H9 (cell line): ENCODE measurements at regions not wholly inside any gene's neighbourhood (a gene's known extent, or its start where the extent isn't known, plus 50 kb on each side); places are given as distances from the start of the nearest gene placed in this dataset.

Experiments
- DNase-seq: peaks from one replicate; pipeline ENCODE4 v3.0.0-alpha.2; 2017
- H2AFZ ChIP-seq: one replicate; pipeline ENCODE4 v1.6.1; 2013; ENCODE audit warnings: mild to moderate bottlenecking, low read length, control low read depth, moderate library complexity
- H2AK5ac ChIP-seq: 2 replicates; pipeline ENCODE4 v1.6.1; 2013; ENCODE audit warnings: low read length, control low read depth, mixed read lengths; ENCODE audit not compliant: insufficient read length
- H2BK120ac ChIP-seq: one replicate; pipeline ENCODE4 v1.6.1; 2013; ENCODE audit warnings: low read depth, mild to moderate bottlenecking, low read length, control low read depth, inconsistent platforms; ENCODE audit not compliant: poor library complexity, severe bottlenecking
- H2BK12ac ChIP-seq: 2 replicates; pipeline ENCODE4 v1.6.1; 2013; ENCODE audit warnings: low read length, control low read depth, mixed read lengths, low read depth; ENCODE audit not compliant: insufficient read length
- H2BK15ac ChIP-seq: 2 replicates; pipeline ENCODE4 v1.6.1; 2013; ENCODE audit warnings: low read depth, low read length, control low read depth
- H2BK20ac ChIP-seq: one replicate; pipeline ENCODE4 v1.6.1; 2013; ENCODE audit warnings: low read depth, mild to moderate bottlenecking, low read length, control low read depth, inconsistent platforms; ENCODE audit not compliant: poor library complexity, severe bottlenecking
- H2BK5ac ChIP-seq: 2 replicates; pipeline ENCODE4 v1.6.1; 2013; ENCODE audit warnings: low read length, control low read depth, mixed read lengths; ENCODE audit not compliant: insufficient read length
- H3K14ac ChIP-seq: 2 replicates; pipeline ENCODE4 v1.6.1; 2013; ENCODE audit warnings: low read length, control low read depth; ENCODE audit not compliant: insufficient read depth
- H3K18ac ChIP-seq: 2 replicates; pipeline ENCODE4 v1.6.1; 2013; ENCODE audit warnings: low read depth, mild to moderate bottlenecking, mixed read lengths, low read length, control low read depth; ENCODE audit not compliant: insufficient read length
- H3K23ac ChIP-seq: 2 replicates; pipeline ENCODE4 v1.6.1; 2013; ENCODE audit warnings: low read length, control low read depth, mixed read lengths, low read depth; ENCODE audit not compliant: insufficient read length
- H3K23me2 ChIP-seq: 2 replicates; pipeline ENCODE4 v1.6.1; 2013; ENCODE audit warnings: low read depth, mild to moderate bottlenecking, mixed read lengths, low read length, control low read depth; ENCODE audit not compliant: insufficient read length, poor library complexity, severe bottlenecking
- H3K27ac ChIP-seq: 2 replicates; pipeline ENCODE4 v1.5.1; 2013; ENCODE audit warnings: low read length, control low read depth, mixed read lengths, low read depth; ENCODE audit not compliant: insufficient read length
- H3K27me3 ChIP-seq: 2 replicates; pipeline ENCODE4 v1.6.1; 2013; ENCODE audit warnings: low read length, control low read depth, inconsistent platforms; ENCODE audit not compliant: insufficient read depth
- H3K4ac ChIP-seq: 2 replicates; pipeline ENCODE4 v1.6.1; 2013; ENCODE audit warnings: low read depth, mild to moderate bottlenecking, control low read depth, inconsistent platforms, low read length, moderate library complexity
- H3K4me1 ChIP-seq: 2 replicates; pipeline ENCODE4 v1.6.1; 2013; ENCODE audit warnings: low read length, control low read depth, inconsistent platforms; ENCODE audit not compliant: insufficient read depth
- H3K4me2 ChIP-seq: 2 replicates; pipeline ENCODE4 v1.6.1; 2013; ENCODE audit warnings: low read length, control low read depth, mixed read lengths; ENCODE audit not compliant: insufficient read length, insufficient read depth
- H3K56ac ChIP-seq: 2 replicates; pipeline ENCODE4 v1.6.1; 2013; ENCODE audit warnings: low read depth, mild to moderate bottlenecking, mixed read lengths, low read length, control low read depth; ENCODE audit not compliant: insufficient read length
- H3K79me1 ChIP-seq: 2 replicates; pipeline ENCODE4 v1.6.1; 2013; ENCODE audit warnings: low read depth, mild to moderate bottlenecking, moderate library complexity, low read length, control low read depth, inconsistent platforms; ENCODE audit not compliant: insufficient read depth, poor library complexity, severe bottlenecking
- H3K79me2 ChIP-seq: 2 replicates; pipeline ENCODE4 v1.6.1; 2013; ENCODE audit warnings: low read length, control low read depth, inconsistent platforms; ENCODE audit not compliant: insufficient read depth
- H3K9ac ChIP-seq: 2 replicates; pipeline ENCODE4 v1.6.1; 2013; ENCODE audit warnings: low read length, control low read depth, mixed read lengths; ENCODE audit not compliant: insufficient read length; ENCODE audit errors: extremely low read depth
- H3K9me3 ChIP-seq: one replicate; pipeline ENCODE4 v1.6.1; 2013; ENCODE audit warnings: low read depth, low read length, inconsistent platforms; ENCODE audit not compliant: control insufficient read depth
- H3T11ph ChIP-seq: one replicate; pipeline ENCODE4 v1.6.1; 2013; ENCODE audit warnings: mild to moderate bottlenecking, low read length, control low read depth, inconsistent platforms
- H4K20me1 ChIP-seq: one replicate; pipeline ENCODE4 v1.6.1; 2013; ENCODE audit not compliant: control insufficient read depth, insufficient read length, insufficient read depth
- H4K5ac ChIP-seq: 2 replicates; pipeline ENCODE4 v1.6.1; 2013; ENCODE audit warnings: low read depth, mild to moderate bottlenecking, mixed read lengths, low read length, control low read depth; ENCODE audit not compliant: insufficient read length
- H4K8ac ChIP-seq: replicated peaks from 2 replicates; pipeline ENCODE4 v1.6.1; 2013; ENCODE audit warnings: low read length, control low read depth, mixed read lengths, low read depth; ENCODE audit not compliant: insufficient read length
- H4K91ac ChIP-seq: 2 replicates; pipeline ENCODE4 v1.6.1; 2013; ENCODE audit warnings: low read depth, mild to moderate bottlenecking, moderate library complexity, mixed read lengths, low read length, control low read depth; ENCODE audit not compliant: insufficient read length
- H3K27ac Mint-ChIP-seq, 3 experiments: 2 replicates in 2 of 3; 3 replicates in 1 of 3; pipeline ENCODE4 v1.8.0; 2020 to 2021; ENCODE audit warnings: mixed read lengths in 3 of 3, mild to moderate bottlenecking in 1 of 3, moderate library complexity in 1 of 3
- H3K27me3 Mint-ChIP-seq: 2 replicates; pipeline ENCODE4 v1.8.0; 2021; ENCODE audit warnings: low read depth, mild to moderate bottlenecking, moderate library complexity, mixed read lengths
- H3K36me3 Mint-ChIP-seq, 3 experiments: 2 replicates in 2 of 3; 3 replicates in 1 of 3; pipeline ENCODE4 v1.8.0; 2020 to 2021; ENCODE audit warnings: low read depth in 3 of 3, mixed read lengths in 3 of 3; ENCODE audit not compliant: insufficient read depth in 1 of 3
- H3K4me1 Mint-ChIP-seq, 2 experiments: 2 replicates each; pipeline ENCODE4 v1.8.0; 2020; ENCODE audit warnings: mixed read lengths in 2 of 2
- H3K4me3 Mint-ChIP-seq, 2 experiments: 2 replicates in 1 of 2; 3 replicates in 1 of 2; pipeline ENCODE4 v1.8.0; 2020 to 2021; ENCODE audit warnings: mild to moderate bottlenecking in 2 of 2, mixed read lengths in 2 of 2, moderate library complexity in 1 of 2
- H3K9me3 Mint-ChIP-seq, 2 experiments: 2 replicates in 1 of 2; 3 replicates in 1 of 2; pipeline ENCODE4 v1.8.0; 2020; ENCODE audit warnings: mild to moderate bottlenecking in 2 of 2, mixed read lengths in 2 of 2, moderate library complexity in 1 of 2
- CTCF ChIP-seq: fragments of 200-600 bp; sonication (generic); conservative IDR thresholded peaks from 3 replicates; pipeline ENCODE4 v1.8.0; 2021; ENCODE audit warnings: antibody characterized with exemption, mild to moderate bottlenecking
- WGBS: extraction: QIAGEN DNeasy Blood & Tissue Kit; methylation state at CpG from one replicate; pipeline ENCODE4 v1.1.7; 2013; ENCODE audit warnings: missing lambda C conversion rate, low lambda C conversion rate, mixed read lengths; ENCODE audit not compliant: insufficient read length; ENCODE audit errors: extremely low coverage; 5-methylcytosine and 5-hydroxymethylcytosine counted together

DNA sequence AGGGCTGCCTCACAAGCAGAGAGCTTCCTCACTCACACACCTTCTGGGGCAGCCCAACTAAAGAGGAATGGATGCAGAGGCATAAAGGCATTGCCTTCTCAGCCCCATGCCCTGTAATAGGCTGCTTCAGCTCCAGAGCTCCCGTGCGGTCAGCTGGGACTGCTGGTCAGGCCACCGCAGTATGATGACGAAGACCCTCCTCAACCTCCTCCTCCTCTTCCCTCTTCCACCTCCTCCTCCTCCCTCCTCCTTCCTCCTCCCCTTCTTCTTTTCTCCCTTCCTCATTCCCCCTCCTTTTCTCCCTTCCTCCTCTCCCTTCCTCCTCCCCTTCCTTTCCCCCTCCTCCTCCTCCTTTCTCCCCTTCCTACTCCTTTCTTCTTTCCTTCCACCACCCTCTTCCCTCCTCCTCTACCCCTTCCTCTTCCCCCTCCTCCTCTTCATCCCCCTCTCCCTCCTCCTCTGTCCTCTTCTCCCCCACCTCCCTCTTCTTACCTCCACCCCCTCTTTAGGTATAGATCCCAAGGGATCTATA, 465.3 kb upstream of the CDH4 start:
- H3K4ac ChIP-seq: no peak overlapping the region
- H3K14ac ChIP-seq: no peak overlapping the region
- peaks cover 0 to 7% of the 10 kb centered on the region in 2 experiments; a peak in 3 of 5 replicates for H3K9me3 Mint-ChIP-seq
- H2AFZ ChIP-seq: no peak overlapping the region
- H3K9ac ChIP-seq: no peak overlapping the region
- H2BK12ac ChIP-seq: no peak overlapping the region
- no peak overlapping the region for H3K18ac ChIP-seq
- H3K4me2 ChIP-seq: no peak overlapping the region
- H3K27me3 ChIP-seq: no peaks in the 10 kb centered on the region
- H4K8ac ChIP-seq: no peak overlapping the region
- no peaks in the 10 kb centered on the region for H3K79me1 ChIP-seq
- no peaks in the 10 kb centered on the region for H4K20me1 ChIP-seq
- H3K4me3 Mint-ChIP-seq: no peak overlapping the region
- H4K5ac ChIP-seq: no peak overlapping the region
- no peak for TF ChIP-seq CTCF
- H3K36me3 Mint-ChIP-seq: no peaks in the 10 kb centered on the region; a peak in 2 of 7 replicates
- H3K23me2 ChIP-seq: no peaks in the 10 kb centered on the region
- H3K4me1 Mint-ChIP-seq: peaks cover 12 to 14% of the 10 kb centered on the region in 2 experiments
- peaks cover 19% of the 10 kb centered on the region for H3K27me3 Mint-ChIP-seq
- no peak overlapping the region for H3K56ac ChIP-seq
- H3K9me3 ChIP-seq: no peaks in the 10 kb centered on the region
- no peak for DNase-seq
- no peak overlapping the region for H3K27ac ChIP-seq
- H2AK5ac ChIP-seq: no peak overlapping the region
- WGBS: no CpG with 5 or more reads among the region's 4 CpGs
- H2BK15ac ChIP-seq: no peak overlapping the region
- no peak overlapping the region for H3K27ac Mint-ChIP-seq
- no peak overlapping the region for H3K23ac ChIP-seq
- no peak overlapping the region for H2BK5ac ChIP-seq
- H3K79me2 ChIP-seq: no peaks in the 10 kb centered on the region
- H2BK20ac ChIP-seq: no peak overlapping the region
- no peak overlapping the region for H3T11ph ChIP-seq
- no peak overlapping the region for H4K91ac ChIP-seq
- no peak overlapping the region for H2BK120ac ChIP-seq
- H3K4me1 ChIP-seq: no peaks in the 10 kb centered on the region; the same call in 1 of the 2 replicates
